ENCODE measurements at regions not wholly inside any gene's neighbourhood (a gene's known extent, or its start where the extent isn't known, plus 50 kb on each side); places are given as distances from the start of the nearest gene placed in this dataset.
A peak's percentile ranks its signal among the peaks of the same experiment; 100 is the strongest.

DNA sequence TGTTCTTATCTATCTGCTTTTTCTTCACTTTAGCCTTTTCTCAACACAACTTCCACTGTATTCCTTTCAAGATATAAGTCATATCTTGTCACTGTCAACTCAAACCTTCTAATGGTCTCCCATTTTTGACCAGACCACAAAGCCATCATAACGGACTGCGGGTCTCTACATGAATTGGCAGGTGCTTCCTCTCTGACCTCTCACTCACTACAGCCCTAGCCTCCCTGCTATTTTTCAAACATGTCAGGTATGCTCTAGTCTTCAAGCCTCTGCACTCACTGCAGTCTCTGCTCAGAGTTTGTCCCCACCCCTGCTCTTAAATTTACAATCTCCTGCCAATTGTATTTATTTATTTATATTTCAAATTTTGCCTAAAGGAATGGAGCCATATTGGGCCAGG, 858.1 kb downstream of the TRIB2 start:
- Histone ChIP-seq H3K9me3 (replicated peaks; ENCODE audit: control insufficient read depth, insufficient read depth, low read length) (no peaks in the 10 kb centered on the region; the same call in 2 of the 3 replicates), H3K79me2 (ENCODE audit: control insufficient read depth, insufficient read depth, low read length) (no peaks in the 10 kb centered on the region), H3K27ac (ENCODE audit: control insufficient read depth, insufficient read depth) (no peak overlapping the region), H2AFZ (ENCODE audit: control insufficient read depth, low read depth, low read length) (no peak overlapping the region), H4K20me1 (ENCODE audit: control insufficient read depth, insufficient read depth) (no peaks in the 10 kb centered on the region), H3K27me3 (replicated peaks in 1 of 2; ENCODE audit: control insufficient read depth in 2 of 2, insufficient read depth in 2 of 2, low read length in 1 of 2) (no peaks in the 10 kb centered on the region), H3K4me1 (ENCODE audit: control insufficient read depth, insufficient read depth, low read length) (no peaks in the 10 kb centered on the region), H3K4me2 (ENCODE audit: control insufficient read depth, insufficient read depth) (no peak overlapping the region), H3K4me3 (no peak overlapping the region), H3K9ac (ENCODE audit: control insufficient read depth, insufficient read depth, low read length) (no peak overlapping the region), H3K36me3 (ENCODE audit: control insufficient read depth in 2 of 2, insufficient read depth in 2 of 2, low read length in 1 of 2) (no peaks in the 10 kb centered on the region)
- FAIRE-seq (no peak), DNase-seq (ENCODE audit: low read depth, low spot score) (no peak), ATAC-seq (no peak)
- ChIA-PET SMC1A (ENCODE audit: uncharacterized antibody, unreplicated experiment) (interaction anchor here (0.8 kb wide), 1 partner anchor 21 kb away, joined by 3 read pairs; no protein-coding TSS in a partner anchor), POLR2A (no interaction called here), CTCF (no interaction called here), RAD21 (ENCODE audit: unreplicated experiment) (interaction anchor here (0.8 kb wide), 1 partner anchor 51 kb away, joined by 3 read pairs; no protein-coding TSS in a partner anchor)
- TF ChIP-seq ZNF274 (IDR thresholded peaks at IDR 0.05; ENCODE audit: insufficient read depth, insufficient read length) (no peak), IRF4 (IDR thresholded peaks at IDR 0.05; ENCODE audit: low read depth, low read length) (no peak), DPF2 (IDR thresholded peaks at IDR 0.05) (no peak), TCF7 (IDR thresholded peaks at IDR 0.05; ENCODE audit: borderline replicate concordance) (no peak), RUNX3 (IDR thresholded peaks at IDR 0.05; ENCODE audit: low read length) (peak; percentile 43; the same call in 1 of the 2 replicates)
- BruUV-seq (replicated peaks), result no TSS peak
- WGBS (ENCODE audit: insufficient coverage, insufficient replicate concordance, low lambda C conversion rate, missing lambda C conversion rate), result 91% methylated on average over 2 of the region's 2 CpGs
- in situ Hi-C loops (cut with MboI) (no loop called here), intact Hi-C loops (cut with micrococcal nuclease; ENCODE audit: unreplicated experiment) (no loop called here)

DNA sequence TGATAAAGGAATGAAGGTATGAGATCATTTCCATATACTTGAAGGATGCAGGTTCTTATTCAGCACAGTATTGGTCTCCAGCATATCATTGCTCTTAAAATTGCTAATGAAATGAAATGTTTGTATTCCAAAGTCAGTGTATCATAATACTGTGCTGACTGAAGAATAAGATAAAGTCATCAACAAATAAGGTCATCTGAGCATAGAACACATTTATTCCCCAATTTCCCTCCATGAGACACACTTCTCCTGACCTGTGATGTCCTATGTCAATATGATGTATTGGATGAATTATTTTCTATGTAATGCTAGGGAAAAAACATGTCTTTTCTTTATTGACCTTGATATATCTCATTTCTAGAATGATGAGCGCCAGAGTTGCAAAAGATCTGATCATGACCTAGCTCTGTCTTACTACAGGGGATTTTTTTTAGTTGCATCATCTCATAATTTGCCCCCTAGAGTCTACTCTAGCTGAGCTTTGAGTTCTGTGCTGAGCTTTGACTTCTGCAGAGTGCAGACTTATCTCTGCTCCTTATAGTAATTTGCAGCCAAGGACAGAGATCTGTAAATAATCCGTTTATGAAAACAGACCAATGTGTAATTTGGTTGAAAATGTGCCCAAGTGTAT, 859.8 kb downstream of the TRIB2 start:
- DNase-seq (ENCODE audit: low read depth, low spot score) (no peak), FAIRE-seq (no peak), ATAC-seq (peak; percentile 60)
- TF ChIP-seq YBX1 (IDR thresholded peaks at IDR 0.05), result no peak
- peak; percentile 15; the same call in 1 of the 2 replicates for TF ChIP-seq NFIC (IDR thresholded peaks at IDR 0.05; ENCODE audit: low read depth, low read length)
- TF ChIP-seq ATF7 (IDR thresholded peaks at IDR 0.05; ENCODE audit: low read depth), result no peak
- no peak for TF ChIP-seq RB1 (IDR thresholded peaks at IDR 0.05; ENCODE audit: borderline replicate concordance)
- TF ChIP-seq NFYB (IDR thresholded peaks at IDR 0.05; ENCODE audit: insufficient read depth, low read depth, low read length), result no peak
- 67% methylated on average over 2 of the region's 2 CpGs for WGBS (ENCODE audit: insufficient coverage, insufficient replicate concordance, low lambda C conversion rate, missing lambda C conversion rate)
- H3K4me2 ChIP-seq (ENCODE audit: control insufficient read depth, insufficient read depth), result no peak overlapping the region
- no peaks in the 10 kb centered on the region for H3K27me3 ChIP-seq (replicated peaks in 1 of 2; ENCODE audit: control insufficient read depth in 2 of 2, insufficient read depth in 2 of 2, low read length in 1 of 2)
- no peak overlapping the region for H3K9ac ChIP-seq (ENCODE audit: control insufficient read depth, insufficient read depth, low read length)
- H3K27ac ChIP-seq (ENCODE audit: control insufficient read depth, insufficient read depth), result no peak overlapping the region
- BruUV-seq (replicated peaks), result no TSS peak
- ChIA-PET CTCF (no interaction called here), SMC1A (ENCODE audit: uncharacterized antibody, unreplicated experiment) (interaction anchor here (0.7 to 1.6 kb wide), 9 partner anchors 11 to 76 kb away, joined by 3 to 6 read pairs (median 4); no protein-coding TSS in a partner anchor), RAD21 (ENCODE audit: unreplicated experiment) (interaction anchor here (0.9 to 1.1 kb wide), 2 partner anchors 27 to 80 kb away, joined by 3 to 4 read pairs; no protein-coding TSS in a partner anchor), POLR2A (no interaction called here)
- no peaks in the 10 kb centered on the region for H3K36me3 ChIP-seq (ENCODE audit: control insufficient read depth in 2 of 2, insufficient read depth in 2 of 2, low read length in 1 of 2)
- intact Hi-C loops (cut with micrococcal nuclease; ENCODE audit: unreplicated experiment), result no loop called here
- H3K9me3 ChIP-seq (replicated peaks; ENCODE audit: control insufficient read depth, insufficient read depth, low read length), result no peaks in the 10 kb centered on the region; the same call in 2 of the 3 replicates
- H3K4me1 ChIP-seq (ENCODE audit: control insufficient read depth, insufficient read depth, low read length), result no peaks in the 10 kb centered on the region
- in situ Hi-C loops (cut with MboI), result no loop called here
- no peaks in the 10 kb centered on the region for H4K20me1 ChIP-seq (ENCODE audit: control insufficient read depth, insufficient read depth)
- H3K79me2 ChIP-seq (ENCODE audit: control insufficient read depth, insufficient read depth, low read length), result no peaks in the 10 kb centered on the region
- no peak overlapping the region for H2AFZ ChIP-seq (ENCODE audit: control insufficient read depth, low read depth, low read length)
- no peak overlapping the region for H3K4me3 ChIP-seq
